Endothelial cell of umbilical vein (primary cell): ENCODE measurements at regions not wholly inside any gene's neighbourhood (a gene's known extent, or its start where the extent isn't known, plus 50 kb on each side); places are given as distances from the start of the nearest gene placed in this dataset.
A peak's percentile ranks its signal among the peaks of the same experiment; 100 is the strongest.

ENCODE experiments used
- BruUV-seq: library from RNA; stranded (reverse); fragments of 400-500 nt; replicated peaks from 2 replicates; lab custom pipeline; 2021; lab: Mats Ljungman, UMichigan
- CTCF ChIA-PET: fragments of 300-600, 350-600 bp; sonication (Branson Sonifier 250); formaldehyde crosslinking; loops from one replicate; lab custom pipeline; 2021; ENCODE audit warnings: antibody characterized with exemption, inconsistent platforms; lab: Charles Lee
- POLR2A ChIA-PET: fragments of 300-600, 350-600 bp; sonication (Branson Sonifier 250); formaldehyde crosslinking; loops from one replicate; lab custom pipeline; 2021; ENCODE audit warnings: antibody characterized with exemption, inconsistent platforms; lab: Charles Lee
- DNase-seq: peaks from one replicate; pipeline ENCODE4 v3.0.0-alpha.2; 2011; ENCODE audit warnings: low read depth, low spot score
- FAIRE-seq: peaks from 2 replicates; lab custom pipeline; 2011; peaks lifted over from hg19 to GRCh38; lab: Jason Lieb, UNC
- H2AFZ ChIP-seq: 2 replicates; pipeline ENCODE4 v1.6.0; 2012; ENCODE audit warnings: low read depth, low read length, control low read depth, inconsistent platforms
- H3K27ac ChIP-seq: 2 replicates; pipeline ENCODE4 v1.5.1; 2011; ENCODE audit warnings: low read depth, mild to moderate bottlenecking, control low read depth, low read length, moderate library complexity; ENCODE audit not compliant: insufficient read depth
- H3K27me3 ChIP-seq, 2 experiments: 2 replicates each; pipeline versions ENCODE4 v1.6.0 to v1.6.1; 2011; ENCODE audit warnings: low read length in 2 of 2, mixed read lengths in 1 of 2; ENCODE audit not compliant: control insufficient read depth in 2 of 2, insufficient read depth in 2 of 2
- H3K36me3 ChIP-seq, 2 experiments: 2 replicates in 1 of 2; 3 replicates in 1 of 2; pipeline ENCODE4 v1.5.1; 2011; ENCODE audit warnings: low read length in 2 of 2, mild to moderate bottlenecking in 1 of 2, moderate library complexity in 1 of 2; ENCODE audit not compliant: control insufficient read depth in 2 of 2, insufficient read depth in 2 of 2; ENCODE audit errors: extremely low read depth in 1 of 2
- H3K4me1 ChIP-seq: 3 replicates; pipeline ENCODE4 v1.5.1; 2011; ENCODE audit warnings: mild to moderate bottlenecking, low read length; ENCODE audit not compliant: control insufficient read depth, insufficient read depth; ENCODE audit errors: extremely low read depth
- H3K4me2 ChIP-seq: 2 replicates; pipeline ENCODE4 v1.6.1; 2011; ENCODE audit warnings: low read length, control low read depth, mixed read lengths; ENCODE audit not compliant: insufficient read depth
- H3K4me3 ChIP-seq, 3 experiments: fragments of 200-600 bp in 1 of 3; sonication (generic), shearing (Covaris generic) in 1 of 3; replicated peaks in 1 of 3; 2 replicates each; pipeline ENCODE4 v1.5.1; 2011 to 2016; ENCODE audit warnings: control low read depth in 3 of 3, low read length in 3 of 3, mild to moderate bottlenecking in 2 of 3, inconsistent platforms in 1 of 3, low read depth in 1 of 3, moderate library complexity in 1 of 3; ENCODE audit not compliant: insufficient read depth in 1 of 3
- H3K79me2 ChIP-seq: 2 replicates; pipeline ENCODE4 v1.6.0; 2012; ENCODE audit warnings: low read length, inconsistent platforms; ENCODE audit not compliant: control insufficient read depth, insufficient read depth
- H3K9ac ChIP-seq: replicated peaks from 2 replicates; pipeline ENCODE3; 2011; ENCODE audit warnings: low read length, control low read depth; ENCODE audit not compliant: insufficient read depth; ENCODE audit errors: extremely low read depth
- H3K9me1 ChIP-seq: replicated peaks from 3 replicates; pipeline ENCODE4 v1.6.0; 2011; ENCODE audit warnings: mild to moderate bottlenecking, low read length; ENCODE audit not compliant: control insufficient read depth, insufficient read depth; ENCODE audit errors: extremely low read depth
- H3K9me3 ChIP-seq: replicated peaks from 2 replicates; pipeline ENCODE4 v1.5.1; 2012; ENCODE audit warnings: low read length, inconsistent platforms; ENCODE audit not compliant: control insufficient read depth, insufficient read depth
- H4K20me1 ChIP-seq: replicated peaks from 2 replicates; pipeline ENCODE3; 2011; ENCODE audit warnings: mild to moderate bottlenecking, low read length; ENCODE audit not compliant: control insufficient read depth, insufficient read depth; ENCODE audit errors: extremely low read depth
- GATA2 ChIP-seq: IDR thresholded peaks from 2 replicates; pipeline ENCODE4 v1.7.0; 2011; ENCODE audit warnings: low read depth, mild to moderate bottlenecking, moderate library complexity, mixed read lengths, low read length; ENCODE audit not compliant: insufficient read length, insufficient read depth
- JUN ChIP-seq: IDR thresholded peaks from 2 replicates; pipeline ENCODE4 v1.6.1; 2011; ENCODE audit warnings: borderline replicate concordance, low read depth; ENCODE audit not compliant: insufficient read length, insufficient read depth
- MYC ChIP-seq: IDR thresholded peaks from one replicate; pipeline ENCODE4 v1.6.1; 2011; ENCODE audit warnings: mild to moderate bottlenecking, low read depth, low read length
- POLR2A ChIP-seq: IDR thresholded peaks from 2 replicates; pipeline ENCODE4 v1.6.1; 2012; ENCODE audit warnings: low read depth, mild to moderate bottlenecking, control low read depth, low read length
- POLR2AphosphoS5 ChIP-seq: IDR thresholded peaks from 2 replicates; pipeline ENCODE4 v1.6.1; 2012; ENCODE audit warnings: low read depth, mild to moderate bottlenecking, control low read depth, low read length, moderate library complexity; ENCODE audit not compliant: insufficient read depth
- dilution Hi-C: fragments of 300-500 bp; cut with MboI; formaldehyde crosslinking; loops from one replicate; pipeline ENCODE4 v1.15.0; 2019; ENCODE audit warnings: low sequenced_read_pairs; ENCODE audit not compliant: extremely low pct_ligation_motif_present
- intact Hi-C: fragments of 100-400 bp; cut with micrococcal nuclease; formaldehyde crosslinking; loops from one replicate; pipeline ENCODE4 v1.10.0; 2022
- TF ChIP-seq, protein P1 (sequence below): IDR thresholded peaks from 2 replicates; pipeline ENCODE4 v1.6.1; 2011; ENCODE audit not compliant: insufficient read depth, insufficient read length
- TF ChIP-seq, protein P2 (sequence below), 2 donors: IDR thresholded peaks; 1 replicate in 1 of 2; 2 replicates in 1 of 2; pipeline ENCODE4 v1.5.1; 2011; ENCODE audit warnings: low read length in 2 of 2, mild to moderate bottlenecking in 2 of 2, moderate library complexity in 2 of 2, control low read depth in 1 of 2, inconsistent platforms in 1 of 2, low read depth in 1 of 2; ENCODE audit not compliant: insufficient read depth in 1 of 2; ENCODE audit errors: extremely low read depth in 1 of 2

DNA sequence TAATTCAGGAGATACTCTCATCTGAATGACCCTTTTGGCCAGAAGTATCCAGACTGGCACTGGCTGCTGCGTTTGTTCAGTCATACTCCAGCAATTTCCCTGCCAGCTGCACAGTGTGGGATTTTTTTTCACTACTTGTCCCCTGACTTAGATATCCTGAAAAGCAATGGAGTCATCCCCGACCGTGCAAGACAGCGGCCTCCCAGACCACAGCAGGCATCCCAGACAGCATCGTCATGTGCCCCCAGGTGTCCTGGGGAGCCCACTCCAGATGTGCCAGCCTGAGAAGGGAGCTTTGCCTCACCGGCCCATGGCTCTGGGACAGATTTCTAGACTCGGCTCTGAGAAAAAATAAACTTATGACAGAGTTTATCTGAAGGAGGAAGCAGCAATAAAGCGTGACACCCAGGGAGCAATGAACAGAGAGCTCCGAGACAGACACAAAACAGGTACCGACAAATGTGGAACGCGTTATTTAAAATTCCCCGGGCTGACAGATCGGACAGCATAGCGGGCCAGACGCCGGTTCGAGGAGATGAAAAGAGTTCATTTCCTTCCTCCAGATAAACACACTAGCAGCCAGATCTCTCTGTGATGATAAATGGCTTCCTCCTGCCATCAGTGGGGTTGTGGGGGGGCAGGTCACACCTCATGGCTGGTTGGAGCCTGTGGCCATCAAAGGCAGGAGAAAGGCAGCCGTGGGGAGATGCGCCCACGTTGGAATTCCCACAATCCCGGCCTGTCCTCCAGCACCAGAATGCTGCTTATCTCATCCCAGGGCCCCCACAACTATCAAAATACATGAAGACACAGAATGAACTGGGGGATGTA, 106.4 kb upstream of the FGF3 start:
- Histone ChIP-seq H3K9me1 (no peaks in the 10 kb centered on the region), H3K27ac (no peak overlapping the region), H3K4me1 (peaks cover 4% of the 10 kb centered on the region), H3K27me3 (peaks cover 13 to 20% of the 10 kb centered on the region in 2 experiments), H3K4me3 (no peak overlapping the region), H3K36me3 (no peaks in the 10 kb centered on the region), H3K79me2 (no peaks in the 10 kb centered on the region), H3K9me3 (no peaks in the 10 kb centered on the region), H3K4me2 (no peak overlapping the region), H2AFZ (no peak overlapping the region), H4K20me1 (no peaks in the 10 kb centered on the region), H3K9ac (no peak overlapping the region)
- DNase-seq (peak; percentile 22), FAIRE-seq (no peak)
- BruUV-seq = no TSS peak
- CTCF ChIA-PET = interaction anchor here (1.0 to 2.3 kb wide), 5 partner anchors 10 to 271 kb away, joined by 3 to 12 read pairs (median 6); no protein-coding TSS in a partner anchor
- intact Hi-C loops = no loop called here
- POLR2A ChIA-PET = no interaction called here
- dilution Hi-C loops = no loop called here
- TF ChIP-seq MYC (no peak), GATA2 (no peak)
- TF ChIP-seq, protein P1, sequence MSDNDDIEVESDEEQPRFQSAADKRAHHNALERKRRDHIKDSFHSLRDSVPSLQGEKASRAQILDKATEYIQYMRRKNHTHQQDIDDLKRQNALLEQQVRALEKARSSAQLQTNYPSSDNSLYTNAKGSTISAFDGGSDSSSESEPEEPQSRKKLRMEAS = no peak

DNA sequence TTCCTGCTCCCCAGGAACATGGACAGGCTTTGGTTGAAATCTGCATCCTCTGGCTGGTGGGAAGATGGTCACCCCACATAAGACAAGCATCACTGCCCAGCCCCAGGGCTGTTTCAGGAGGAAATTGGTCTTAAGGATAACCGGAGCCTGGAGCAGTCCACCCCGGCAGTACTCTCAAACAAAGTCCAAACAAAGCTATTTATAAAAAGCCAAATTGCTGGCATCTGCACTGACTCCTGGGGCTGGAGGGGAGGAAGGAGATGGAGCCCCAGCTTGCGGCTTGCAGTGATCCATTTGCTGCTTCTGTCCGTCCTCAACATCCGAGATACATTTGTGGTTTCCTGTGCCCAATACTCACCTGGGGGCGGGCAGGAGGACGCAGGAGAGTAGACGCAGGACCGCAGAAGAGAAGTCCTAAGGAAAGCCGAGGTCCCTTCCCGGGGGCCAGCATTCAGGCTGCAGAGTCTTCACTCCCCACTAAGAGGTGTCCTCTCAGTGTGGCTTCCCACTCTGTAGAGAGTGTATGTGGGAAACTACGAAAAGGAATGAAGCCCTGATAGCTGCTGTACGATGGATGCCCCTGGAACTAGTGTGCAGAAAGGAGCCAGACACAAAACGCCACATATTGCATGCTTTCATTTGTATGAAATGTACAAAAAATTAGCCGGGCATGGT, 107.3 kb upstream of the FGF3 start:
- H3K4me1 ChIP-seq = peaks cover 4% of the 10 kb centered on the region
- H3K27me3 ChIP-seq = peaks cover 13 to 20% of the 10 kb centered on the region in 2 experiments
- CTCF ChIA-PET = interaction anchor here (1.0 to 2.3 kb wide), 5 partner anchors 11 to 270 kb away, joined by 3 to 12 read pairs (median 6); no protein-coding TSS in a partner anchor
- H3K4me3 ChIP-seq = no peak overlapping the region
- no peak overlapping the region for H3K4me2 ChIP-seq
- no peaks in the 10 kb centered on the region for H3K9me3 ChIP-seq
- TF ChIP-seq POLR2A (no peak), MYC (no peak), POLR2AphosphoS5 (no peak), JUN (no peak), GATA2 (no peak)
- TF ChIP-seq, protein P1 = no peak
- TF ChIP-seq, protein P2, sequence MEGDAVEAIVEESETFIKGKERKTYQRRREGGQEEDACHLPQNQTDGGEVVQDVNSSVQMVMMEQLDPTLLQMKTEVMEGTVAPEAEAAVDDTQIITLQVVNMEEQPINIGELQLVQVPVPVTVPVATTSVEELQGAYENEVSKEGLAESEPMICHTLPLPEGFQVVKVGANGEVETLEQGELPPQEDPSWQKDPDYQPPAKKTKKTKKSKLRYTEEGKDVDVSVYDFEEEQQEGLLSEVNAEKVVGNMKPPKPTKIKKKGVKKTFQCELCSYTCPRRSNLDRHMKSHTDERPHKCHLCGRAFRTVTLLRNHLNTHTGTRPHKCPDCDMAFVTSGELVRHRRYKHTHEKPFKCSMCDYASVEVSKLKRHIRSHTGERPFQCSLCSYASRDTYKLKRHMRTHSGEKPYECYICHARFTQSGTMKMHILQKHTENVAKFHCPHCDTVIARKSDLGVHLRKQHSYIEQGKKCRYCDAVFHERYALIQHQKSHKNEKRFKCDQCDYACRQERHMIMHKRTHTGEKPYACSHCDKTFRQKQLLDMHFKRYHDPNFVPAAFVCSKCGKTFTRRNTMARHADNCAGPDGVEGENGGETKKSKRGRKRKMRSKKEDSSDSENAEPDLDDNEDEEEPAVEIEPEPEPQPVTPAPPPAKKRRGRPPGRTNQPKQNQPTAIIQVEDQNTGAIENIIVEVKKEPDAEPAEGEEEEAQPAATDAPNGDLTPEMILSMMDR (IDR thresholded peaks at IDR 0.05; ENCODE audit: extremely low read depth in 1 of 2, insufficient read depth in 1 of 2, low read depth in 1 of 2, low read length in 2 of 2) = no peak
- dilution Hi-C loops = no loop called here
- no peaks in the 10 kb centered on the region for H3K36me3 ChIP-seq
- H3K27ac ChIP-seq = no peak overlapping the region
- no peaks in the 10 kb centered on the region for H3K79me2 ChIP-seq
- DNase-seq (no peak), FAIRE-seq (no peak)
- H3K9me1 ChIP-seq = no peaks in the 10 kb centered on the region
- H4K20me1 ChIP-seq = no peaks in the 10 kb centered on the region
- no TSS peak for BruUV-seq
- POLR2A ChIA-PET = no interaction called here
- no peak overlapping the region for H3K9ac ChIP-seq
- intact Hi-C loops = no loop called here
- H2AFZ ChIP-seq = no peak overlapping the region
